ENCODE measurements at regions not wholly inside any gene's neighbourhood (a gene's known extent, or its start where the extent isn't known, plus 50 kb on each side); places are given as distances from the start of the nearest gene placed in this dataset.

- no peak for TF ChIP-seq CTCF (IDR thresholded peaks at IDR 0.05)
- TF ChIP-seq POLR2A (IDR thresholded peaks at IDR 0.05): no peak
Measured at GRCh38 chr2:16390561-16390960, 275.1 kb downstream of the CYRIA start.

Measured in gastroesophageal sphincter (tissue), 3 donors.